Stimulated activated CD4-positive, alpha-beta T cell treated with anti-CD3 and anti-CD28 coated beads, Interleukin-12 subunit alpha, Interleukin-12 subunit beta, amount 100 ng/mL, for 48 hours (primary cell): ENCODE measurements at regions not wholly inside any gene's neighbourhood (a gene's known extent, or its start where the extent isn't known, plus 50 kb on each side); places are given as distances from the start of the nearest gene placed in this dataset.
"Not testable (repeated sequence)": the region's sequence is repeated elsewhere in the genome, so short reads cannot be mapped to it uniquely, and the experiment has no call there.

Experiments
- DNase-seq, 3 donors: peaks; one replicate each; pipeline ENCODE4 v3.0.0-alpha.2; 2020; ENCODE audit warnings: low read depth in 2 of 3, low spot score in 1 of 3

DNA sequence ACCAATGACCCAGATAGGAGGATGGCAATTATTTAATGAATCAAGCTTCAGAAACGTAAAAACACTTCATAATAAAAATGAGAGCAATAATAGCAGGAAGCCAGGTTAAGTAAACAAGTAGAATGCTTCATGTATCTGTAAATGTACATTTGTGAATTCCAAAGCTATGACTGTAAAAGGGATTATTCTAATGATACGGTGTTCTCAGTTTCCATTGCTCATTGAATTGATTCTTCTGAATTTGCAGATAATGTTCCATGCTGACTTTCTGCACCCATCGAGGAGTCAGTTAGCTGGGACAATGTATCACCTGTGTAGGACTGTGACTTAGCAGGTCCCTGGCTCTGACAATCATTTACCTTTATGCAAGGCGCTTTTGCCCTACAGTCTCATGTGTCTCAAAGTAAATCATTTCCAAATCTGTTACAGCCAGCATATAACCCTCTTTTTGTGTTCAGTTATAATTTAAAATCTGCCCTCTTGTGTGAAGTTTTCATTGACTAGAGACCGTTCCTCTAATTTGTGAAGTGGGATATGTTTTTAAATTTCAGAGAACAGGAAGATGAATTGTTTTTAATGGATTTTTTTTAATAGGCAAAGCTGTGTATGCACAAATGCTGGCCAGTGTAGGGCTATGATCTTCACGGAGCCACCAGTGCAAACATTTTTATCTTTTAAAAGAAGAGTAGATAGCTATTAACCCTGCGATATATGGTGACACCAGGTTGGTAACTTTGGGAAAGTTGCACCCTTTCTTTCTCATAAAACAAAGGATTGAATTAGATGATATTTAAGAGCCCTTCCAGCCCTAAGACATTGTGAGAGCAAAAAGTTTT lies 267.1 kb downstream of the KLF5 start:
- no peak for DNase-seq

DNA sequence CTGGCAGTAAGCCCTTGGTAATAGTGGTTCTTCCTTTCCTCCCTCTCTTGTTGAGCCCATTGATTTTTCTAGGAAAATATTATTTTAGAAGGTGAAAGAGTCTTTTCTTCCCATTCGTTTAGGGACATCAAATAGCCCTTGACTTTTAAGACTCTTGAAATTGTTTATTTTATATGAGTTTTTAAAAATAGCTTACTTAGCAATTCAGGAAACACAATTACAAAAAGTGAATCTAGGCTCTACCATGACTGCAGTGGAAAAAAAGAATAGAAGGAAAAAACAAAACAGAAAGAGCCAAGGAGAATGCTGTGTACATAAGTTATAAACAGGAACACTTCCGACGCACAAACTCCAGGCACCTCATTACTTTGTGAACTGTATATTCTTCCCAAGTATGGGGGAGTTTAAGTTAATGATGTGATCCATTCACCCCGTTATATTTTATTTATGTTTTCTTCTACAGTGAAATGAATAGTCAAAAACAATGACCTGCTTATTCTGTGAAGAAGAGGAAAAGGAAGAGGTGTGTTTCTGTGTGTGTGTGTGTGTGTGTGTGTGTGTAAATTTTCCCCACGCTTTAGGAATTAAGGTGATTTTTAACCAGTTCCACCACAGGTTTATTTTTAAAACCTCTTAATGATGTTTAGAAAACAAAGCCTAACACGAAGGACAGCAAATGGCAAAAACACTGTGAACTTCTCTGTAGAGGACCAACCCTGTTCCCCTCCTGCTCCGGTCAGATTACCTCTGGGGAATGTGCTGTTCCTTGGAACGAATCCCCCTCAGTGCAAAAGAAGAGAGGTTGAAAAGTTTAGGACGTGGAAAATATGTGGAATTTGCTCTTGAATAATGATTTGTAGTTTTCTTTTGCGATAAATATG lies 266.3 kb downstream of the KLF5 start:
- DNase-seq: no peak

DNA sequence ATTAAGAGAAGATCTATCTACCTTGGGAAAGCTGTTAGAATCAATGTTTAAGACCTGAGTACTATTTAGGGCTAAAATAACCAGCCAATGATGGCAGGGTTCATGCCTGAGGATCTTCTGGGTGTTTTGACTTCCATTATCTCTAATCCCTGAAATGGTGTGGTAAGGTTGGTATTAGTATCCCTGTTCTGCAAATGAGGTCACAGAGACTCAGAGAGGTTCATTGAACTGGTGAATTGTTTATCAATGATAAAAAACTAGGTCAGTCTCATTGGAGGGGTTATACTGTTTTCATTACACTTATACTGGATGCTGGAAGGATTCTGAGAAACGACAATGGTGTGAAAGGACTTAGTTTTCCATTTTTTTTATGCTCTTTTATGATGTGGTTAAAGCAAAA lies 264.8 kb downstream of the KLF5 start:
- DNase-seq: no peak

DNA sequence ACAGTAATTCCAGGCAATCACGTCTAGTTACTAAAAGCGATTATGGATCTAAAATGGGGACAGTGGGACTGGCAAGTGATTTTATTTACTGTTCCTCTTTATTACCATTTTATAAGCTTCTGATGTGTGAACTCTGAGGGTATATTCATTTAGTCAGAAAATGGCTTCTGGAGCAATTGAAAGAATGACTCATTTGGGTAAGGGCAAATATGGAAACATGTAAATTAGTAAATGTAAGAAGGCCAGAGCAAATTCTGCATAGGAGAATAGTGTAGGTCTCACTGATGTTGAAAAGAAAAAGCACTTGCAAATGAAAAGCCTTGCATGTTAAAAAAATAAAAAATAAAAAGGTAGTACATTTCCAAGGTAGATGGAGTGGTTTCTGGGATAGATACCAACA lies 262.2 kb downstream of the KLF5 start:
- no peak for DNase-seq

DNA sequence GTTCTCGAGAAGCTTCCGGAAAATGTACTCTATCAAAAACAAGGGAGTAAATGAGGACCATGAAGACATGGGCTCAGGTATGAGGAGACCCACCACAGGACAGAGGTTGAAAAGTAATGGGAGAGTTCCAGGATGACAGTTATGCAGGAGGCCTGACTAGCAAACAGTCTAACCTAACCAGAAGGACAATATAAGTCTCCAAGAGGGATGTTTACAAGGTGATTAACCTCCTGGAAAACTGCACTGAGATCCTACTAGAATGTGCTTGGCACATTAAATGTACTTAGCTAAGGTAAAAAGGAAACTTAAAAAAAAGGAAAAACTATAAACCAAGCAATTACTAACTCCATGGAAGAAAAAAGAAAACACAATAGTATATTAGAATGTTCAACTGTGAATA lies 258.3 kb downstream of the KLF5 start:
- DNase-seq: no peak

DNA sequence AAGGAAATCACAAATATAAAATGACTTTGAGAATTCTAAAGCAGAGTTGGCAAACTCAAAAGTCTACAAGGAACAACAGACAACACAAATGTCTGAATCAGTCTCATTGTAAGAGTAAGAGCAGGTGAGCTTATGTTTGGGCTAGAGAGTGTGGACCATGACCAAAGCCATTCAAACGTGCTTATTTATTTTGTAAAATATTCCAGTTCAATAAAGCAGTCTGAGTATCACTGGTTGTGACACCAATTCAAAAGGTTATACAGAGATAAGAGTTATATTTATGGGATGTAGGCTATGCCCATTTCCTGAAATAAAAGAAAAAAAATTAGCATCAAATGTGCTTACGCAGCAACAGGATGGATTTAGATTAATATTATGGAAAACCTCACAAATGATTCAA lies 251.6 kb downstream of the KLF5 start:
- no peak for DNase-seq

DNA sequence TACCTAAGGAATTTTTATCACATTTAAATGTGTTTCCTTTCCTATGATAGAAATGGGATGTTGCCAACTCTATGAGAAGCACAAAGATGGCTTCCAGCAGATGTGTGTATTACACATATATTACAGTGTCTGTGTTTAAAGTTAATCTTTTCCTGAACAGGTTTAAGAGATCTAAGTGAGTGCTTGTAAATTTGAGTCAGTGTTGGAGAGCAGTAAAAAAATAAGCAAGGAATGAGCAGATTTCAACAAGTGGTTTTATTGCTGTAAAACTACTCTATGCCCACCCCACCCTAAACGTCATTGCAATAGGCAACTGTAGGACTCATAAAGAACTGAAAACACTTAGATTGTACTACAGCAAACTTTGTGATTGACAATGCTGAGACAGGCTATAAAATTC lies 248.7 kb downstream of the KLF5 start:
- no peak for DNase-seq

DNA sequence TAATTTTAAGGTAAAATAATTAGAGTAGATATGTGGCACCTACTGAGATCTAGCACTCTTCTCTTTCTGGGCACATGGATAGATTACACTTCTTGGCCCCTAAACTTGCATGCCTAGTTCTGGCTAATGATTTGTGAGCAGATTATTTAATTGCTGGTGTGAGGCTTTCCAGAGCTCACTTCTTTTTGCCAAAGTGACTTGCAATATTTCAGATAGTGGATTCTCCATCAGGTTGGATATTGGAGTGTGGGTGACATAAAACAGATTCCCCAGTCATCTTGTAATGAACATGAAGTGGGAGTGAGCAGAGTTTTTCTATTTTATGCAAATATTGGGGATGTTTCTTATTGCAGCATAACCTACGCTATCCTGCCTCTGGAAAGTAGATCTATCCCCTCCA lies 247.9 kb downstream of the KLF5 start:
- no peak for DNase-seq

DNA sequence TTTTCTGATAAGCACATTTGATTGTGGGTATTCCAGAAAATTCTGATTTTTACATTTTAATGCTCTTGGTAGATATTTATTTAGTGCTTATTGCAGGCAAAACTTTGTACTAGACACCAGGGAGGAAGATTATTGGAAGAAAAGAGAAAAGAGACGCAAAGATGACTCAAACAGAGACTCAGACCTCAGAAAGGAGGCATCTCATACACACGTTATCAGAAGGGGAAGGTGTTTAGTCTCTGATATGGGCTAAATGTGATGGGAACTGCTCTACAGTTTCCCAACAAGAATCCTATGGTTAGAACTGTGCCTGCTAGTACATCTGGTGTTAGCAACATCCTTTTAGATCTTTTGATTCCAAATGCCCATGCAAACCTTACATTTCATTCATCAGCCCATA lies 245.6 kb downstream of the KLF5 start:
- DNase-seq: no peak

DNA sequence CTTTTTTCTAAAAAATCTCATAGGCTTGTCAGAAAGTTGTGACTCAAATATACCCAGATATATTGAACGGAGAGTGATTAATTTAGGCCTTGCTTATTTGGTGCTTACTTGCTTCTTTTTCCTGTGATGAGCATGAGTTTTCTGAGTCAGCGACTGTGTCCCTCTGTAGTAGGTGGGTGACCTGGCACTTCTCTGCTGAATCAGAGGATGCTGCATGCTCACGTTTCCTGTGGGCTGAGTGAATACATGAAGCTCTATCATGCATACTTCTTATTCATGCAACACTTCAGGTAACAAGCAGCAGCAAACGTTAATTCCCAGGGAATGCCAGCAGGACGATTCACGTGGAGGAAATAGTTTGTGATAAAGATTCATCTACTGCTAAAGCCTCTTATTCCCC lies 245.0 kb downstream of the KLF5 start:
- DNase-seq: peak; percentile 10 to 27 (median 25)

DNA sequence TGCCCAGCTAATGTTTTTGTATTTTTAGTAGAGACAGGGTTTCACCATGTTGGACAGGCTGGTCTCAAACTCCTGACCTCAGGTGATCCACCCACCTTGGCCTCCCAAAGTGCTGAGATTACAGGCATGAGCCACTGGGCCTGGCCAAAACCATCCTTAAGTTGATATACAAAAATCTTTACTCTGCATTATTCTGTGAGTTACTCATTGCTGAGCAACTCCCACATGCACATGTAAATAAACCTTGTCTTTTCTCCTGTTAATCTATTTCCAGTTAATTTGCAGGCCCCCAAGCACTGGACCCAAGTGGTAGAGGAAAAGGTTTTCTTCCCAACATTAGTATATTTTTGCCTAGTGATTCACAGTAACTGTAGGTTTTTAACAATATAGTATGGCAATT lies 242.8 kb downstream of the KLF5 start:
- not testable (repeated sequence) for DNase-seq

DNA sequence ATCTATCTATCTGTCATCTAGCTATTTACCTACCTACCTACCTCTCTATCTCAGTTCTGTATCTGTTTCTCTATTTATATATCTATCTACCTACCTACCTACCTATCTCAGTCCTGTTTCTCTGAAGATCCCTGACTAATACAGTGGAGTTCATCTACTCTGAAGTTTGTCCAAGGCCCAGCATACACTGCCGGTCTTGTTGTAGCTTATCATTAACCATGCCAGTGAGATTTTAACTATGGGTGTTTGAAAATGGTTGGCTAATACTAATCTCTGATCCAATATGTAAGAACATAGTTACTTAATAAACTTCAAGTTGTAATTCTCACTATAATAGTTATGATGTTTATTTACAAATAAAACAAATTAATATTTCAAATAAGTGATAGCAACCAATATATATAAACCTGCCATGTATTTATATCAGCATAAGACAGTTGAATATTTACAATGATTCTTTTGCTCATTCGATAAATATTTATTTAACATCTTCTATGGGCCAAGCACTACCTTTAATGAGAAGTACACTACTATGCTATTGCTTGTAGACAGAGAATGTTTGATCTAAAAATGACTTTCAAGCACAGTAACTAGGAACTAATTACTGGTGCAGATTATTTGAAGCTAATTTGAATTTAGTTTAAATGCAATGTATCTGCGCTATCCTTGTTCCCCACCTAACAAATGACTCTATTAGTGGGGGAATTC lies 242.1 kb downstream of the KLF5 start:
- DNase-seq: no peak

DNA sequence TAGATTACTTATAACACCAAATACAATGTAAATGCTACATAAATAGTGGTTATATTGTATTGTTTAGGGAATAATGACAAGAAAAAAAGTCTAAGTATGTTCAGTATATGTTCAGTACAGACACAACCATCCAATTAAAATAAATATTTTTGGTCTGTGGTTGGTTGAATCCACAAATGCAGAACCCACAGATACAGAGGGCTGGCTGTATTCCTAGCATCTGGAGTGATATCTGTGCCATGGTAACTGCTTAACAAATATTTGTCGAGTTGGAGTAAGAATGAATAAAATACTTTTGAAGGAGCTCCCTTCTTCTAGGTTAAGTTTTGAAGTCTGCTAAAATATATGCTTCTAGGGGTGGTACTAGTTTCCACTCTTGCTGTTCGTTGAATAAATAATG lies 241.0 kb downstream of the KLF5 start:
- no peak for DNase-seq

DNA sequence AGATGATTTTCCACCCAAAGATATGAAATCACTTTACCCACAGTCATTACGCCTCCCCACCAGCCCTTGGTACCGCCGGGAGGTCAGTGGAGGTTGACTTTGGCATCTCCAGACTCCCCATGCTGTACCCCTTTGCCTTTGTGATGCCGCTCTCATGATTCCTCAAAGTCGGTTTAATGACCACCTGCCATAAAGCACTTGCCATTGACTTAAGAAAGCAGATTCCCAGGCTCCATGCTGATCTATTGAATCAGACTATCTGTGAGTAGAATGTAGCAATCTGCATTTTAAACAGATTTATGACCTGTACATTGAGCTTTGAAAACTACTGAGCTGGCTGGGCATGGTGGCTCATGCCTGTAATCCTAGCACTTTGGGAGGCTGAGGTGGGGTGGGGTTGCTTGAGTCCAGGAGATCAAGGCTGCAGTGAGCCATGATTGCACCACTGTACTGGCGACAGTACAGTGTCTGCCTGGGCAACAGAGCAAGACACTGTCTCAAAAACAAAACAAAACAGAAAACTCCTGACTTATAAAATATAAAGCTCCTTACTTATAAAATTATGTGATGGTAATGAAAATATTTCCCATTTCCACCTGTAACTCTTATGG lies 235.2 kb downstream of the KLF5 start:
- no peak for DNase-seq

DNA sequence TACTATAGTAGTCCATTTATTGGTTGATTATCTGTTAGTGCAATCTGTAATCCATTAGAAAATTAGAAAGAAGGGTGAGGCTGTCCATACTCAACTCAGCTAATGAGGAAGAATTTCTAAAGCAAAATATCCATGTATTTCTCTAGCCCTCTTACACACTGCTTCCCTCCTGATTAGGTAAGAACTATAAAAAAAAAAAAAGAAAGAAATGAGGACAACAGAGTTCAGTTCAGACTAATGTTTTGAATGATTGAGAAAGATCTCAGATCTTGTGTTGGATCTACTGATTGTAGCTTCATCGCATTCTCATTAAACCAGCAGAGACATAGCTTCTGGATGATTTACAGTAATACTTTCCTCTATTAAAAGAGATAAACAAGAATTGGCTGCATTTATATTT lies 233.3 kb downstream of the KLF5 start:
- DNase-seq: no peak

DNA sequence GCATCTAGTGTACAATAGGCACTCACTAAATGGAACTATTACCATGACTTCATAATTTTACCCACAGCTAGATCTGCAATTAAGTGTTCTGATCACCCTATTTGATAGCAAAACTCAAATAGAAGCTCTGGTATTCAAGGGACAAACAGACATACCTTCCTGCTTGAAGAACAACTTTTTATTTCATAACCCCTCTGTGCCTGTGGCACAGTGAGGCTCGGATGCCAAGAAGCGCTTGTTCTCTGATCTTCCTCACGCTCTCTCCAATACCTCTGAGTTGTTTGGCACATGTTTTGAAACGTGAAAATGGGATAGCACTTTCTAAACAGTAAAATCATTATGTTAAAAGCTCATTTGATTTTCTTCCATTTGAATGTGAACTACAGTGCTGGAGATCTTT lies 232.0 kb downstream of the KLF5 start:
- no peak for DNase-seq

DNA sequence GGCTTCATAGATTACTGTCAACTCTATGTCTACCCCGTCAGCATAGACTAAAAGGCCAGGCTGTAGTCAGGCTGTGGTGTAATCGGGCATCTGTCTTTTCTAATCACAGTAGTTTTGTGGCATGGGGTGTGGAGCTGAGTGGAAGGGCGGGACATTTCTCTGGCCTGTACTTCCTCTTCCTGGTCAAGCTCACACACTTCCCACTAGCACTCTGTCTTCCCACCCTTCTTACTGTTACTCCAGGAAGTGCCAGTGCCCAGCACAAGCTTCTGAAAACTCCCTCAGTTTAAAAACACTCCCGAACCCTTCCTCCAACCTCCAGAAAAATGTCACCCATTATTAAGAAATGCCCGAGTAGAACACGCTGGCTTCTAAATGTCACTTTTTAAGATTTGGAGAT lies 229.8 kb downstream of the KLF5 start:
- no peak for DNase-seq

DNA sequence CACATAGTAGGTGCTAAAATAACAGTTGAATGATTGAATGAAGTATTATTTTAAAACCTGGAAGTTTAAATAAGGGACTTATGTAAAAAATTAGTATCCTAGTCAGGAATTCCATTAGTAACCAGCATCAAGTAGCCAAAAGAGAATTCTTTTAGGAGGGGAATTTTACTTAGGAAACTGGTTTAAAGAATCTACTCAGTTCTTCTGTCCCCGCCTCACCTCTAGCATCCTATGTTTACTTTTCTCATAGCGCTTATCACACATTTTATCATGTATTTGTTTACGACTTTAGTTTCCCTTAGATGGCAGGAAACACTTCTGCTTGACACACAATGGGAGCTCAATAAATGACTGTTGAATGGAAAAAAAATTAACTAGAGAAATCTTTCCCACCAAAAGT lies 229.0 kb downstream of the KLF5 start:
- no peak for DNase-seq

DNA sequence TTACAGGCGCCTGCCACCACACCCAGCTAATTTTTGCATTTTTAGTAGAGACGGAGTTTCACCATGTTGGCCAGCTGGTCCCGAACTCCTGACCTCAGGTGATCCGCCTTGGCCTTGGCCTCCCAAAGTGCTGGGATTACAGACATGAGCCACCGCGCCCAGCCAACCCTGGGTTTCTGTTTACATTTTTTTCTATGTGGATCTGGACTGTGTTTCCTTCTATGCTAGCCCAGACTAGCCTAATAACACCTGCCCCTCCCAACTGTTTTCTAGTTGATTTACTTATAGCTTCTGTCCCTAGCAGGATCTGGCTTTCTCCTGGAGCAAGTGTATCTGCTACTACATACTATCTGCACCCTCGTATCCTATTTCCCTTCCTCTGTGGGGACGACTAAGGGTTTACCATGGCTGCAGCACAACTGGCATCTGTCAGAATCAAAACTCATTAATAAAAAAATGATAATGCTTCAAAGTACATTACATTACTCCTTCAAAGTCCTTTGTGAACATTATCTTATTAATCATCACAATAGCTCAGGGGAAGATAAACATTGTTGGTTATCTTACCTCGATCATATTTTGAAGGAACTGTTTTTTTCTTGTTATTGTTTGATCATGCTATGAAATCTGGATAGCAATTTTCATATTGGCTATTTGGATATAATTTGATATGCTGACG lies 228.3 kb downstream of the KLF5 start:
- no peak for DNase-seq

DNA sequence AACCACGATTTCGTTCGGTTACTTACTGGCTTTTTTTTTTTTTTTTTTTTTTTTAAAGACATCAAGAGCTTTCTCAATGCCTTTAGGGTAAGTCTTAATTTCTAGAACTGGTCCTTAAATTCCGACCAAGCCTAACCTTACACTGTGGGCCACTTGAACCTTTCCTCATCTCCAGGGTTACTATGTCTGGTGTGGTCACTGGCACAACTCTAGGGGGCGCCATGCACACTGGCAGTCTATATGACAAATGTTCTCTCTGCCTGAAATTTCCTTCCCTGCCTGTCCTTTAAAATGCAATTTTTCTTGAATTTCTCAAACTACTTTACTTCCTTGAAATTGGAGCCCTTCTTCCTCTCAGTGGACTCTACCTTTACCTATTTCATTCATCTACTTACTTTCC lies 227.4 kb downstream of the KLF5 start:
- DNase-seq: no peak
